ENCODE measurements at regions not wholly inside any gene's neighbourhood (a gene's known extent, or its start where the extent isn't known, plus 50 kb on each side); places are given as distances from the start of the nearest gene placed in this dataset.
"Not testable (repeated sequence)": the region's sequence is repeated elsewhere in the genome, so short reads cannot be mapped to it uniquely, and the experiment has no call there.

DNA sequence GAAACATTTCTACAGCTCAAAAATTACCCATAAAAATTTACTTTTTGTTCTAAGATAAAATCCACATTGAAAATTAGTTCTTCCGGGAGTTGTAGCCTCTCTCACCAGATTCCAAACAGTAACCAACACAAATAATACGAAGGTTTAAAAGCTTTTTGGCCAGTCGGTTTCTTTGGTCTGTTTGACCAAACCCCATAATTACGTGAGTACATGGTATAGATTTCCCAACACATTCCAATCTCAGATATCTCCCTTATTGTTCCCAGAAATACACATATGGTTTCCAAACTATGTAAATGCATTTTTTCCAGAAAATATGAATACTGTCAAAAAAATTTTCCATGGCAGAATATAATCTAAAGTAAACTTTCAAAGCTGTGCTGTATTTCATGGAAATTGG, 722.0 kb downstream of the KCNJ2 start:
- DNase-seq: no peak

DNA sequence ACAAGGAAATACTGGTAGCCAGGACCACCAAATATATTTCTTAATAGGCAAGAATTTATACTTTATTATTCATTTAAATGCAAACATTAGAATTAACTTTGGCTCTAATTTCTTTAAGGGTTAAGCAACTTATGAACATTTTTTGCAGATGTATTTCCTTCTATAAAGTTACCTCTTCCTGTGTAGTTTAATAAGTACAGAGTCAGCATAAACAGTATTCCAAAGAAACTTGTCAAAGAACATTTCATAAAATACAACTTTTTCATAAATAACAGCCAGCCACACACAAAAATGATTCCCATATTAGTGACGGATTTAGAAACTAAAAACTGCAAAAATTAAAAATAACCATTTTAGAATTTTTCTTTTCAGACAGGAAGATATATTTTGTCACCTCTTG, 723.2 kb downstream of the KCNJ2 start:
- no peak for DNase-seq

DNA sequence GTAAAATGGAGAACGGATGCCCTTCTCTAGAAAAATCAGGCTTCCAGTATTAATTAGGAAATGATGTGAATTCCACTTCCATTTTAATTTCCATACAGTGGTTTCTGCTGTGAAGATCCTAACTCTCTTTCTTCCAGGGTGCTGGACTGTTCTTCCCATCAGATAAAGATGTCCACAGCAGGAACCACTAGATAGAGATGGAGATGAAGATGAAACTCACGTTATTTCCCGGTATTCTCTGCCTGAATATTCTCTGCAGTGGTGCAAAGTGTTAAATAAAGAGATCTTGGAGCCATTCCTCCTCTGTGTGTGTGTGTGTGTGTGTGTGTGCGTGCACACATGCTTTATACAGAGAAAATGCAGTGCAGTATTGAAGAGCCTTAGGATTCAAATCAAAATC, 727.5 kb downstream of the KCNJ2 start:
- no peak for DNase-seq

DNA sequence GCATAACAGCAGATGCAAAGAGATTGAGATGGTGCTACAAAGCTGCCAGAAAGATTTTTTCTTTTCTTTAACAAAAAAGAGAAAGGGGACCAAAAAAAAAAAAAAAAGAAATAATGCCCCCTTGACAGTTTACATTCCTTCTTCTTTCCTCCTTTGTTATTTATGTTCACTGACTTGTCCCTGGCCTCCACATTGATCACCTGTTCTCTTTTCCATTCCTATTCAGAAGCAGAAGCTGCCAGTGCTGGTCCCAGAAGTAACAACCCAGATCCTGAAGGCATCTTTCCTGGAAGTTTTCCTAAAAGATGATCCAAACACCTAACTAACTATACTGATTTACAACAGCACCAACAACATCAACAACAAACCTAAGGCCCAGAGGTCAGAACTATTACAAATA, 728.1 kb downstream of the KCNJ2 start:
- no peak for DNase-seq

DNA sequence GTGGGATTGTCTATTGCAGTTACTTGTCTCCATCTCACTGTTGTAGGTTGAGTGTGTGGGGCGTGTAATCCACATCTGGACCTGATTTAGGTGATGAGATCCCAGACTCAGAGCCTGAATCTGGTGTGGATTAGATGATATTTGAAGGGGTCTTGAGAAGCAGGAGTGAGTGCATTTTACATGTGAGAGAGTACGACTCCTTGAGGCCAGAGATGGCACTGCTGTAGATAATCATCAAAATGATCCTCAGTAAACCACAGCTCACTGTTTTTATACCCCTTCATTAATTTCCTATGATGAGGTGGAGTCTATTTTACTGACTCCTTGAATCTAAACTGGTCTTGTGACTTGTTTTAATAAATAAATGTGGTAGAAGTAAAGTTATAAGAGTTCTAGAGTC, 732.5 kb downstream of the KCNJ2 start:
- no peak for DNase-seq

DNA sequence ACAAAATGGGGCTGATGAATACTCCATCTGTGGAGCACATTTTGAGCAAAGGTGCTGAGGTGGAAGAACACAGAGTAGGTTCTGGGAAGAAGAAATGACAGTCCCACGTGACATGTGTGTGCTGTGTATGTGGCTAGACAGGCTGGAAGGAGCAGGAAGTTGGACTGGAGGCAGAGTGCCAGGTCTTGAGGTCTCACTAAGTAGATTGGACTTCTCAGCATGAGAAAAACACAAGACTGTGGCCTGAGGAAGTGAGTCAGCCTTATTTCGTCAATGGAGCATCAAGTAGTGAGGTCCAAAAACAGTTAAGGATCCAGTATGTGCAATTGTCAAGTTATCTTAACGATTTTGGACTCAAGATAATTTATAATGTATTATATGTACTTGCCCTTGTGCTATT, 736.5 kb downstream of the KCNJ2 start:
- no peak for DNase-seq

DNA sequence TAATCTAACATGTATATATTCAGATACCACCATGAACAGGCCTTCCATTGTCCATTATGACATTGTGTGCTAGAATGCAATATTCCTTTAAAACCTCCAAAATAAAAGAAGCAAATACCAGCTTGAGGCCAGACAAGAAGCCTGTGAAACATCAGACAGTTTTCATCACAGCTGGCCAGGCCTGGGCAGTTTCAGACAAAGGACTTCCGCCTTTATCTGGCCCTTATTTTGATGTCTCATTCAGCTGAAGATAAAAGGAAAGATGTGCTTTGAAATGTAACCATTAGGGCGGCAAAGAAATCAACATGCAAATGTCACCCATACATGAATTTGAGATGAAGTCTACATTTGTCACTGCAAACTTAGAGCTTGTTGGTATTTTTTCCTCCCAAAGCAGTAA, 737.5 kb downstream of the KCNJ2 start:
- no peak for DNase-seq

DNA sequence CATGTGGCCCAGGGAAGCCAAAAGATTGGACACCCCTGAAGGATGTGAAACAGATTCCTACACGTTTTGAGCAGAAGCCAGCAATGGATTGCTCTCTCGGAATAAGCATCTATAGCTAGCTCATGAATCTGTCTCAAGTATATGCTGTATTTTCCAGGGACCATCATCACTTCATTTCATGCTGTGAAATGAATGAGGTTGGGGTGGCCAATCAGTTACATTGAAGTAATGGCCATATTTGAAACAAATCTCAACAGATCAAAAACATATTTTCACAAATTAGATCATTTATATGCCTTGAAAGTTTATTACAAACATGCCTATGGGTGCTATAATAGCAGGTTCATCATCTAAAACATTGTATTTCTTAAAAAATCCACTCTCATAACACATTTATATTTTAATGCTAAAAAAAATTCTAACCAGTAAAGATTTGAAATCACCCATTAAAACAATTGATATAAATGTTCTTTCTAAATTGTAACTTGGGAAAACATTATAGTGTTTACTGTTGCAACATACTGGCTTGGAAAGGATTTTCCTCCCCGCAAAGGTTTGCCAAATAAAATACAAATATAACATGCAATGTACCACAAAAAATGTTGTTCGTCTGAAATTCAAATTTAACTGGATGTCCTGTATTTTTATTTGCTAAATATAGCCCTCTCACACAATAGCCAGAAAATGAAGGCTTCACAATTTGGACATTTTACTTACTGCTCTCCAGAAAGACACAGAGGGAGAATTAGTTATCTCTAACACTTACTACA, 743.6 kb downstream of the KCNJ2 start:
- DNase-seq: no peak

DNA sequence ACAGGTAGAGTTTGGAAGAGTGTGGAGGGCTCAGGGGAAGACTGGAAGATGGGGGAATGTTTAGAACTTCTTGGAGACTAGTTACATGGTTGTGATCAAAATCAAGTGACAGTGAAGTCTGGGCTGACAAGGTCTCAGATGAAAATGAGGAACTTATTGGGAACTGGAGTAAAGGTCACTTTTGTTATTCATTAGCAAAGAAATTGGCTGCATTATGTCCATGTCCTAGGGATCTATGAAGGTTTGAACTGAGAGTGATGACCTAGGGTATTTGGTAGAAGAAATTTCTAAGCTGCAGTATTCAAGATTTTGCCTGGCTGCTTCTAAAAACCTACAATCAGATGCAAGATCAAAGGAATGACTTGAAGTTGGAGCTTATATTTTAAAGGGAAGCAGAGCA, 747.1 kb downstream of the KCNJ2 start:
- DNase-seq: no peak

DNA sequence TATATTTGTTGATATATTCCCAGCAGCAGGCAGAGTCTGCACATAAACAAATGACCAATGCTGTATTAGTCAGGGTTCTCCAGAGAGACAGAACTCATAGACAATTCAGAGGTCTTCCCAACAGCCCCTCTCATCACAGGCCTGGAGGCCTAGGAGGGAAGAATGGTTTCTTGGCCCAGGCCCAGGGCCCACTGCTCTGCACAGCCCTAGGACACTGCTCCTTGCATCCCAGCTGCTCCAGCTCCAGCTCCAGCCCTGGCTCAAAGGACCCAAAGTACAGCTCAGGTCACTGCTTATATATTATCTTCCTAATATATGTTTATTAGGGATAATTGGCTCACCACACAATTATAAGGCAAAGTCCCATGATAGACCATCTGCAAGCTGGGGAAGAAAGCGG, 749.9 kb downstream of the KCNJ2 start:
- DNase-seq: no peak

DNA sequence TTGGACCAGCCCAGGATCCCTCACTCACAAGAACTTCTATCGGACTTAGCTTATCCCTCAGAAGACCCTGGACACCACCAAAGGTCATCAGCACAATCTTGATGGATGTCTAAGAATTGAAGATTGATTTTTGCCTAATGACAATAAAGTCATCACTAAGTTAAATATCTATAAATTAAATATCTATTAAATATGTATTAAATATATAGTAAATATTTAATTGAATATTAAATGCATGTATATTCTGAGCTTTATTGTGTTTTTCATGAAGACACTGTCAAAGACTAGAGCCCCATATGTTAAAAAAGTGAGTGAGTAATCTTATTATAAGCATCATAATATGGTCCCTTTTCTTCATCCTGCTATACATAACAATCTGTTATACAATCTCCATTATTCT, 751.1 kb downstream of the KCNJ2 start:
- DNase-seq: no peak

DNA sequence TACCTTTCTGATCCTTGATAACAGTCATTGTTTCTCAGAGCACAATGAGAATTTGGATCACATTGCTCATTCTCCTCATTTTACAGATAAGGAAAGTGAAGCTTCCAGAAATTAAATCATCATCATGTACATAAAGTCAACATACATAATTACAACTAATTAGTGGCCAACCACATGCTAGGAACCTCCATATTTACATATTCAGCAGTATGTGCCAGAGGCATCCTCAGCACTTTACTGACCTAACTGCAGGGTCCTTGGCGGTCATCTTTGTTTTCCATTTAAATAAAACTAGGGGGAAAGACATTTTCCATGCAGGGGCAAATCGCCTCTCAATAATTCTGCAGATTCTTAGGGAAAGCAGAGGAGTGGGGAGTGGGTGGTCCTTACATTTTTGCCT, 752.9 kb downstream of the KCNJ2 start:
- DNase-seq: no peak

DNA sequence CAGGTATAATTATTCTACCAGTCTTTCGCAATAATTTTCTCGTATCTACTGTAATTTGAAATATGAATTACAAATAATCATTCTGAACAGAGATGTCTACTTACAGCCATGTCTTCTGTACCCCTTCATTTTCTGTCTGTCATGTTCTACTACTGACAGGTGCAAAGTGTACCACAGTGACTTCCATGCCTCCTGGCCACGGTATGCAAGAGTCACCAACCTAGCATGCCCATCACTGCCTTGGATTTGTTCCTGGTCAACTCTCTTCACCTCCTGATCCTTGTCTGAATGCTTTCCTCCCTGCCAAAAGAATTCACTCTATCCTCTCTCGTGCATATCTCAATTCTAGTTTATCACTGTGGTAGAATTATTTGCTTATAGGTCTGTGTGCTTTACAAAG, 755.4 kb downstream of the KCNJ2 start:
- DNase-seq: no peak

DNA sequence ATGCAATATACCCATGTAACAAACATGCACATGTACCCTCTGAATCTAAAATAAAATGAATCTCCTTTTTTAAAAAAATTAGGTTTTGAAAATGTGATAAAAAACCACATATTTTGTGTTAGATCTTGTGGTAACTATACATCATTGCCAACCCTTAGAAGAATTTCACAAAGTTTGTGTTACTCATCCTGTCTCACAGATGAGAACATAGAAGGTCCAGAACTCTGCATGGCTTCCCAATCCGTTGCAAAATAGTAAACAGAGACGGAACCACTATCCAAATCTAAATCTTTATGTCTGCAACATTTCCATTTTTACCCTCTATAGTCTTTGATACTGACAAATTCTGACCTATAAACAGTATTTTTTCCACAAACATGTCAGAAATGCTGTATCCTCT, 759.9 kb downstream of the KCNJ2 start:
- no peak for DNase-seq

DNA sequence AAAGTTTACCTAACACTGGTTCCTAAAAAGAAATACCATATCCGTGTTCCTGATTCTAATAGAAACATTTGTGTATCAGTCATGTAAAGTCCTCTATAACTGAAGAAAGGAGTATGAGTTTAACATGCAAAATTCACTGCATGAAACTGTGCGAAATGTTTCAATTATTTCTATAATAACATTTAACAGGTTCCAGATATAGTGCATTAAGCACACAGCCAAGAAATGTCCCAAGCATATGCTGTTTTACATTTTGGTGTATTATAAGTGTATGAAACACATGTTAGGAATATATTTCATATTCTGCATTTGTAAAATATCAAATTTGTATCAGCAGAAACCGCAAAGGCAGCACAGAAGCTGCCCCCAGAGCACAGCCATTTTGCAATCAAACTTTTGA, 764.9 kb downstream of the KCNJ2 start:
- no peak for DNase-seq

DNA sequence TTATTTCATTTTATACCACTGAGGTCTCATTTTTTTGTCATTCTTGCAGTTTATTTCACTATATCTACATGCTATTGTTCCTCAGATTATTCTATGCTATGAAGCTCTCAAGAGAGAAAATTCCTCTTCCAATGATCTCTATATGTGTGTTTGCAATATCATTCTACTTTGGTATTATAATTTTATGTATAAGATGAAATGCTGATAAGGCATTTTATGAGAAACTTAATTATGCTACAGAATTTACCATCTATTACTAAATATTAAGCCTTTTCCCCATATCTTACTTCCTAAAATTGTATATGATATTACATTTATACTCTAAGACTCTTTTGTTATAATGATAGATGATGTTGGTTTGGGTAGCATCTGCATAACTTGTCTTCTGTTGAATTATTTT, 765.5 kb downstream of the KCNJ2 start:
- no peak for DNase-seq

DNA sequence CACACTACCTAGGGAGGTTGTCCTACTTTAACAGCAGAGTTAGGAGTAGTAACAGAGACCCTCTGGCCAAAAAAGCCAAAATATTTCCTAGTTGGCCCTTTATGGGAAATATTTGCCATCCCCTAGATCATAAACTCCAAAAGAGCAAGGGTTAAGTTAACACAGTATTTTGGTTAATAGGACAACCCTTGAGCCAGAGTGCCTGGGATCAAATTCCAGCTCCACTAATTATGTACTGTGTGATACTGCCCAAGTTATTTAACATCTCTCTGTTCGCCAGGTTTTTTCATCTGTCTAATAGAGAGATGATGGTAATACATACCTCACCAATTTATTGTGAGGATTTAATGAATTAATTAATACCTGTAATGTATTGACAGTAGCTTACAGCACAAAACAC, 767.4 kb downstream of the KCNJ2 start:
- no peak for DNase-seq

DNA sequence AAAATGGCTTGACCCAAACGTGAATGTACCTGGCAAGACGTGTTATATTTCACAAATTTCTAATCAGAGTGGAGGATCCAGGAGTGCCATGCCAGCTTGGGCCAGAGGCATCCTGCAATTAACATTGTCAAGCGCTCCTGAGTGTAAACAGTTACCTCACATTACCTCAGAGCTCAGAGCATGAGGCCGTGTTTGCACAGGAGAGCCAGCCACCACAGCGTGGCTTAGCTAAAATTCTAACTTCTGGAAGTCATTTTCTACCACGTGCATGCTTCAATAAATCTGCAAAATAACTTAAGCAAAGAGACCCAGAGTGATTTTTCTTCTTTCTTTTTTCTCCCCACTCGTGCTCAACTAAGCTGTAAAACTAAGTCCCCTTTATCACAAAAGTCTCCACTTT, 769.0 kb downstream of the KCNJ2 start:
- DNase-seq: no peak

DNA sequence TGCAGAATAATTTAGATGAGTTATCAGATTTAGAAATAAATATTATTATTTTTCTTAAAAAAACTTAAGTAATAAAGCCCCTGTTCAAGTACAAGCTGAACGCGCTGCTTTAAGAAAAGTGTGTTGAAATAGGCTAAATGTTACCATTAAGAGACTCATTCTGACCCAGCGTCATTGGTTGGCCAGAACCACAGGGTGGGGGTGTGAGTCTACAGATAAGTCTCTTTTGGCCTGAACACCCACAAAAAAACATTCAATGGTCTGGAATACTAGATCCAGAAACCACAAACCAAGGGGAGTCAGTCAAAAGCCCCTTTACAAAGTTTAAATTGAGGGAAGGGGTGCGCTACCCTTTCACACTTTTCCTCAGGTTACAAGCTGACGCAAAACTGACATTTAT, 776.1 kb downstream of the KCNJ2 start:
- no peak for DNase-seq

DNA sequence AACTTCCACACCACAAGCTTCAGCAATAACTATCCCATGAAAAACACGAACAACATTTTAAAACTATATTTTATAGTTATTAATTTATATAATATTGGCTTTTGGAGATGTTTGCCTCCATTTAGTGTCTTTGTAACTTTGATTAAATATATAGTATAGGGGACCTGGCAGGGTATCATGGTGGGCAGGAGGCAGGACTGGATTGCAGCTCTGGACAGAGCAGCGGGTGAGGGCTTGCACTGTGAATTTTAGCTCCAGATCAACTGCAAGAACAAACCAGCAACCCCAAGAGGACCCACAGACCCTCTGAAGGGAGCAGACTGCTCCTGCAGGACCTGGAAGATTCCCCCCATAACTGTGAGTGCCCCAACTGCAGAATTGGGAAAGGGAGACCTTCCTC, 777.9 kb downstream of the KCNJ2 start:
- DNase-seq: no peak

DNA sequence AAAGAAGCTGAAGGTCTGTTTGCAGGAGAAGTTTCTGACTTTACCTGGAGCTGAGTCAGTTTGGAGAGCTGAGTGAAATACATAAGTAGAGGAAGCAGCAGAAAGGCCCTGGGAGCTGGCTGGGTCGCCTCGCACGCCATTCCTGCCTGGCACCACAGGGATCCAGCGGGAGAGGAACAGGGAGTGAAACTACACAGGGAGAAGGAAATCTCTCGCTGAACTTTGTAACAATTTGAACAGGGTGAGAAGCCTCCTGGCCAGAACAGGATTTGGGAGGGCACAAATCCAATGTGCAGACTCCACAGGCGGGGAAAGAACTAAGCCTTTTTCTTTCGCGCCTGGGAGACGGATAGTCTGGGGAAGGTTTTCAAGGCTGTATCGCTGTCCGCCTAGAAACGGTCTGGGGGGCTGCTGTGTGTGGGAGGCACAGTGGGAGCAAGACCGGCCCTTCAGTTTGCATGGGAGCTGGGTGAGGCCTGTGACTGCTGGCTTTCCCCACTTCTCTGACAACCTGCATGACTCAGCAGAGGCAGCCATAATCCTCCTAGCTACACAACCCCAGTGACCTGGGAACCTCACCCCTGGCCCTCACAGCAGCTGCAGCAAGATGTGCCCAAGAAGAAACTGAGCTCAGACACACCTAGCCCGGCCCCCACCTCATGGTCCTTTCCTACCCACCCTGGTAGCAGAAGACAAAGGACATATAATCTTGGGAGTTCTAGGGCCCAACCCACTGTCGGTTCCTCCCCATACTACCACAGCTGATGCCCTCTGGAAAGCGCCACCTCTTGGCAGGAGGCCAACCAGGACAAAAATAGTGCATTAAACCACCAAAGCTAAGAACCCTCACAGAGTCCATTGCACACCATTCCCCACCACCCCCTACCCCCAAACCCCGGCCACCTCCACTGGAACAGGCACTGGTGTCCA, 778.6 kb downstream of the KCNJ2 start:
- no peak for DNase-seq

DNA sequence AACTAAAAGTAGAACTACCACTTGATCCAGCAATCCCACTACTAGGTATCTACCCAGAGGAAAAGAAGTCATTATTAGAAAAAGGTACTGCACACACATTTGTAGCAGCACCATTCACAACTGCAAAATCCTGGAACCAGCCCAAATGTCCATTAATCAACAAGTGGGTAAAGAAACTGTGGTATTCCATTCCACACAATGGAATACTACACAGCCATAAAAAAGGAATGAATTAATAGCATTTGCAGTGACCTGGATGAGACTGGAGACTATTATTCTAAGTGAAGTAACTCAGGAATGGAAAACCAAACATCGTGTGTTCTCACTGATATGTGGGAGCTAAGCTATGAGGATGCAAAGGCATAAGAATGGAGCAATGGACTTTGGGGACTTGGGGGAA, 783.8 kb downstream of the KCNJ2 start:
- not testable (repeated sequence) for DNase-seq

DNA sequence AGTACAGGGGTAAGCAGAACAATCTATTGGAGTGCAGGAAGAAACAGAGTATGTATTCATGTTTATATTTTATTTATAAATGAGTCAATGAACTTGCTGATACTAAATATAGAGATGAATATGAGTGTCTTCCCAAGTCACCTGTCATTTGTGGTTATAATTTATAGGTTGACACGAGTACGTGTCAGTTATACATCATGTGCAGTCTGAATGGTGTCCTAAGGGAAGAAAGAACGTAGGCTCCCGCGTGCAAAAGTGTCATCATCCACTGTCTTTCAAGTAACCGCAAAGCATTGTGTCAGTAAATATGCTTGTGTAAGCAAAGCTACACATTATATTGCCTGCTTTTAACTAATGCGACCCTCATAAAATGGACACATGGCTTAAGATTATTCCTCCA, 786.1 kb downstream of the KCNJ2 start:
- no peak for DNase-seq

DNA sequence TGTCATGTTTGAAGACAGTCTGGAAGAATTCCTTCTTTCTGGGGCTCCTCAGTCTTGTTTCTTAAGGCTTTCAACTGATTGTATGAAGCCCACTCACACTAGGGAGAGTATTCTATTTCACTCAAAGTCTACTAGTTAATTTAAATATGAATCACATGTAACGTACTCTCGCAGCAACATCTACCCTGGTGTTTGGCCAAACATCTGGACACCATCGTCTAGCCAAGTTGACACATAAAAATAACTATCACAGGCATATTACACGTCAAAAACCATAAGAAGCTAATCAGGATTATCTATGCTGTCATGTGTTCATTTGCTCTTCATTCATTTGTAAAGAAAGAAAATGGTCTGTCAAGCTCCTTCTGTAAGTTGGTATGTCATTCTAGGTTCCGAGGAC, 787.4 kb downstream of the KCNJ2 start:
- no peak for DNase-seq
